GM13976 (cell line): ENCODE measurements at regions not wholly inside any gene's neighbourhood (a gene's known extent, or its start where the extent isn't known, plus 50 kb on each side); places are given as distances from the start of the nearest gene placed in this dataset.

Source experiments
- DNase-seq: peaks from one replicate; pipeline ENCODE4 v3.0.0; 2012; ENCODE audit warnings: low spot score
- CTCF ChIP-seq: IDR thresholded peaks from 2 replicates; pipeline ENCODE4 v1.5.1; 2012; ENCODE audit warnings: borderline replicate concordance, mild to moderate bottlenecking; ENCODE audit not compliant: insufficient read depth; ENCODE audit errors: extremely low read depth, missing control alignments, control extremely low read depth
- in situ Hi-C: fragments of 300-500 bp; cut with MboI; formaldehyde crosslinking; loops from one replicate; pipeline ENCODE4 v1.12.0; 2022; ENCODE audit warnings: low sequenced_read_pairs, mixed read lengths, inconsistent platforms; ENCODE audit not compliant: unreplicated experiment

GRCh38 chr6:125679651-125680050, 69.8 kb upstream of the HEY2 start:
- DNase-seq = no peak
- no peak for TF ChIP-seq CTCF
- in situ Hi-C loops = no loop called here

GRCh38 chr6:125682939-125683338, 66.5 kb upstream of the HEY2 start:
- DNase-seq = no peak
- in situ Hi-C loops = no loop called here
- TF ChIP-seq CTCF = no peak

GRCh38 chr6:125688138-125688537, 61.3 kb upstream of the HEY2 start:
- no peak for TF ChIP-seq CTCF
- in situ Hi-C loops = no loop called here
- no peak for DNase-seq

GRCh38 chr6:125693480-125693879, 56.0 kb upstream of the HEY2 start:
- no peak for DNase-seq
- TF ChIP-seq CTCF = no peak
- in situ Hi-C loops = no loop called here

GRCh38 chr6:125699591-125699990, 49.8 kb upstream of the HEY2 start:
- no peak for DNase-seq
- in situ Hi-C loops = no loop called here
- TF ChIP-seq CTCF = no peak
